ENCODE measurements at regions not wholly inside any gene's neighbourhood (a gene's known extent, or its start where the extent isn't known, plus 50 kb on each side); places are given as distances from the start of the nearest gene placed in this dataset. TPM values are rescaled to one million over a fixed set of nuclear protein-coding genes. Genes with fewer than 3 reads are reported as not detected.

- H3K4me1 ChIP-seq (ENCODE audit: insufficient read depth): no peaks in the 10 kb centered on the region
- H3K4me3 ChIP-seq (ENCODE audit: low read depth, low read length): no peak overlapping the region
- no peak overlapping the region for H3K27ac ChIP-seq (ENCODE audit: low read depth)
- DNase-seq (ENCODE audit: extremely low spot score): no peak
- H3K36me3 ChIP-seq (ENCODE audit: insufficient read depth): no peaks in the 10 kb centered on the region
- WGBS: 24% methylated on average over 3 of the region's 3 CpGs
Observed at GRCh38 chr3:182739619-182740018, 53.7 kb upstream of the ATP11B start.

- 61% methylated on average over 6 of the region's 6 CpGs for WGBS
- Histone ChIP-seq H3K36me3 (ENCODE audit: insufficient read depth) (no peaks in the 10 kb centered on the region), H3K4me3 (ENCODE audit: low read depth, low read length) (no peak overlapping the region), H3K27ac (ENCODE audit: low read depth) (no peak overlapping the region), H3K4me1 (ENCODE audit: insufficient read depth) (no peaks in the 10 kb centered on the region)
- peak; percentile 45 for DNase-seq (ENCODE audit: extremely low spot score)
Observed at GRCh38 chr3:182740710-182741109, 52.6 kb upstream of the ATP11B start.

GRCh38 chr3:182741214-182741613 lies 52.1 kb upstream of the ATP11B start:
- no peak for DNase-seq (ENCODE audit: extremely low spot score)
- Histone ChIP-seq H3K4me1 (ENCODE audit: insufficient read depth) (no peaks in the 10 kb centered on the region), H3K4me3 (ENCODE audit: low read depth, low read length) (no peak overlapping the region), H3K36me3 (ENCODE audit: insufficient read depth) (no peaks in the 10 kb centered on the region), H3K27ac (ENCODE audit: low read depth) (no peak overlapping the region)
- WGBS: 95% methylated on average over 3 of the region's 3 CpGs

Small RNA genes lying in the stretch of these regions (small RNA-seq; reads per million reads assigned to genes)
- gene RN7SKP265: not detected
